NCI-H526 treated with DMSO at 0.1 percent for 48 hours (cell line): ENCODE measurements at regions not wholly inside any gene's neighbourhood (a gene's known extent, or its start where the extent isn't known, plus 50 kb on each side); places are given as distances from the start of the nearest gene placed in this dataset.
"Not testable (repeated sequence)": the region's sequence is repeated elsewhere in the genome, so short reads cannot be mapped to it uniquely, and the experiment has no call there.

Source experiments
- DNase-seq: peaks from one replicate; lab custom pipeline; 2025; lab: John Stamatoyannopoulos, UW

GRCh38 chr1:217921126-217921904 lies 290.2 kb downstream of the SPATA17 start:
- no peak for DNase-seq

- DNase-seq: no peak
Measured at GRCh38 chr1:217924924-217925323, 293.8 kb downstream of the SPATA17 start.

GRCh38 chr1:217929213-217929885 lies 298.2 kb downstream of the SPATA17 start:
- DNase-seq: no peak

GRCh38 chr1:217943361-217943760 lies 312.2 kb downstream of the SPATA17 start:
- no peak for DNase-seq

- DNase-seq: no peak
Measured at GRCh38 chr1:217944550-217944949, 313.4 kb downstream of the SPATA17 start.

- no peak for DNase-seq
Measured at GRCh38 chr1:217946511-217946910, 315.4 kb downstream of the SPATA17 start.

- no peak for DNase-seq
Measured at GRCh38 chr1:217948741-217949140, 317.6 kb downstream of the SPATA17 start.

GRCh38 chr1:217953330-217953729 lies 322.2 kb downstream of the SPATA17 start:
- no peak for DNase-seq

GRCh38 chr1:217953922-217954321 lies 322.8 kb downstream of the SPATA17 start:
- no peak for DNase-seq

GRCh38 chr1:217955723-217956122 lies 324.6 kb downstream of the SPATA17 start:
- no peak for DNase-seq

- no peak for DNase-seq
Measured at GRCh38 chr1:217965156-217965786, 319.8 kb upstream of the RRP15 start.

- no peak for DNase-seq
Measured at GRCh38 chr1:217968085-217968484, 317.0 kb upstream of the RRP15 start.

- no peak for DNase-seq
Measured at GRCh38 chr1:217969428-217969827, 315.7 kb upstream of the RRP15 start.

- DNase-seq: no peak
Measured at GRCh38 chr1:217977943-217978342, 307.1 kb upstream of the RRP15 start.

- no peak for DNase-seq
Measured at GRCh38 chr1:217981430-217981829, 303.7 kb upstream of the RRP15 start.

GRCh38 chr1:217982331-217983050 lies 302.6 kb upstream of the RRP15 start:
- DNase-seq: no peak

- DNase-seq: no peak
Measured at GRCh38 chr1:217983051-217983375, 302.1 kb upstream of the RRP15 start.

- DNase-seq: no peak
Measured at GRCh38 chr1:217985641-217986040, 299.5 kb upstream of the RRP15 start.

- no peak for DNase-seq
Measured at GRCh38 chr1:217989510-217989909, 295.6 kb upstream of the RRP15 start.

- DNase-seq: no peak
Measured at GRCh38 chr1:217993439-217993838, 291.7 kb upstream of the RRP15 start.

- not testable (repeated sequence) for DNase-seq
Measured at GRCh38 chr1:218008296-218008695, 276.8 kb upstream of the RRP15 start.

- DNase-seq: not testable (repeated sequence)
Measured at GRCh38 chr1:218015106-218015505, 270.0 kb upstream of the RRP15 start.
